ENCODE measurements at regions not wholly inside any gene's neighbourhood (a gene's known extent, or its start where the extent isn't known, plus 50 kb on each side); places are given as distances from the start of the nearest gene placed in this dataset.

GRCh38 chr5:120106912-120107525 is 357.1 kb upstream of the PRR16 start:
- BruUV-seq (replicated peaks) = no TSS peak
- H3K27me3 ChIP-seq (ENCODE audit: control insufficient read depth in 1 of 2, insufficient read depth in 2 of 2, low read length in 2 of 2) = no peaks in the 10 kb centered on the region
- H3K9me3 ChIP-seq (ENCODE audit: low read length) = no peaks in the 10 kb centered on the region
- no peak overlapping the region for H2AFZ ChIP-seq (ENCODE audit: low read length)
- no peak for ATAC-seq
- no peak for TF ChIP-seq RFXAP (CRISPR knock-in tag; IDR thresholded peaks at IDR 0.05; ENCODE audit: borderline replicate concordance)
- TF ChIP-seq ZMYM2 (CRISPR knock-in tag; IDR thresholded peaks at IDR 0.05) = no peak
- no peak for TF ChIP-seq ZBTB14 (CRISPR knock-in tag; IDR thresholded peaks at IDR 0.05)
- no peak for TF ChIP-seq ZNF619 (CRISPR knock-in tag; IDR thresholded peaks at IDR 0.05)
- no peak for TF ChIP-seq CENPT (CRISPR knock-in tag; IDR thresholded peaks at IDR 0.05; ENCODE audit: low read depth)
- no peak for TF ChIP-seq ZNF367 (CRISPR knock-in tag; IDR thresholded peaks at IDR 0.05; ENCODE audit: borderline replicate concordance)
- no peak for TF ChIP-seq MTA3 (CRISPR knock-in tag; IDR thresholded peaks at IDR 0.05)
- no peak for TF ChIP-seq PITX1 (CRISPR knock-in tag; IDR thresholded peaks at IDR 0.05)
- no peak for TF ChIP-seq BORCS8-MEF2B (CRISPR knock-in tag; IDR thresholded peaks at IDR 0.05)
- TF ChIP-seq, protein P1, sequence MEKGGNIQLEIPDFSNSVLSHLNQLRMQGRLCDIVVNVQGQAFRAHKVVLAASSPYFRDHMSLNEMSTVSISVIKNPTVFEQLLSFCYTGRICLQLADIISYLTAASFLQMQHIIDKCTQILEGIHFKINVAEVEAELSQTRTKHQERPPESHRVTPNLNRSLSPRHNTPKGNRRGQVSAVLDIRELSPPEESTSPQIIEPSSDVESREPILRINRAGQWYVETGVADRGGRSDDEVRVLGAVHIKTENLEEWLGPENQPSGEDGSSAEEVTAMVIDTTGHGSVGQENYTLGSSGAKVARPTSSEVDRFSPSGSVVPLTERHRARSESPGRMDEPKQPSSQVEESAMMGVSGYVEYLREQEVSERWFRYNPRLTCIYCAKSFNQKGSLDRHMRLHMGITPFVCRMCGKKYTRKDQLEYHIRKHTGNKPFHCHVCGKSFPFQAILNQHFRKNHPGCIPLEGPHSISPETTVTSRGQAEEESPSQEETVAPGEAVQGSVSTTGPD (CRISPR knock-in tag; IDR thresholded peaks at IDR 0.05) = no peak
- TF ChIP-seq ZFX (CRISPR knock-in tag; IDR thresholded peaks at IDR 0.05; ENCODE audit: low read depth) = no peak
- no peak for TF ChIP-seq SMAD9 (CRISPR knock-in tag; IDR thresholded peaks at IDR 0.05)
- TF ChIP-seq, protein P2, sequence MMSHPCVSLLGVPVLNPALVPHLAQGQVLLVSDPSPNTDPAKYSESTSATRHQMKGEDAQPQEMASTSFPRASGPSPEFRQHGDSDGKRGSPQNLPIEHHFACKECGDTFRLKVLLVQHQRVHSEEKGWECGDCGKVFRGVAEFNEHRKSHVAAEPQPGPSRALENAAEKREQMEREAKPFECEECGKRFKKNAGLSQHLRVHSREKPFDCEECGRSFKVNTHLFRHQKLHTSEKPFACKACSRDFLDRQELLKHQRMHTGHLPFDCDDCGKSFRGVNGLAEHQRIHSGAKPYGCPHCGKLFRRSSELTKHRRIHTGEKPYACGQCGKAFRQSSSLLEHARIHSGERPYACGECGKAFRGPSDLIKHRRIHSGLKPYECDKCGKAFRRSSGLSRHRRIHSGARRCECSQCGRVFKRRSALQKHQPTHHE (CRISPR knock-in tag; IDR thresholded peaks at IDR 0.05; ENCODE audit: borderline replicate concordance) = no peak
- H4K20me1 ChIP-seq (ENCODE audit: insufficient read depth, low read length) = no peaks in the 10 kb centered on the region
- H3K4me1 ChIP-seq (ENCODE audit: insufficient read depth, low read length) = no peaks in the 10 kb centered on the region
- ChIA-PET CTCF (ENCODE audit: low intra/inter-chr PET ratio, low total read pairs) (no interaction called here), POLR2A (no interaction called here)
- no peak overlapping the region for H3K4me2 ChIP-seq (ENCODE audit: low read depth, low read length)
- FAIRE-seq = no peak
- intact Hi-C loops (cut with micrococcal nuclease; ENCODE audit: unreplicated experiment) (no loop called here), in situ Hi-C loops (cut with HindIII; ENCODE audit: extremely low pct_ligation_motif_present, low pct_unique_long_range_greater_than_20kb) (no loop called here)
- no peak overlapping the region for H3K9ac ChIP-seq (ENCODE audit: insufficient read depth, low read depth, low read length)
- H3K36me3 ChIP-seq (replicated peaks in 1 of 2; ENCODE audit: control insufficient read depth in 1 of 2, insufficient read depth in 2 of 2, low read length in 2 of 2) = no peaks in the 10 kb centered on the region
- H3K79me2 ChIP-seq (ENCODE audit: insufficient read depth, low read length) = no peaks in the 10 kb centered on the region
- 3% methylated on average over 1 of the region's 1 CpG for WGBS (ENCODE audit: low lambda C conversion rate)
- no peak overlapping the region for H3K27ac ChIP-seq (ENCODE audit: extremely low read length, insufficient read depth, low read length)
- no peak overlapping the region for H3K4me3 ChIP-seq (replicated peaks in 1 of 3; ENCODE audit: insufficient read depth in 1 of 3, low read depth in 2 of 3, low read length in 3 of 3)
- no peak for DNase-seq (ENCODE audit: low spot score)

Measured in HepG2 (cell line).